A673 (cell line): ENCODE measurements at regions not wholly inside any gene's neighbourhood (a gene's known extent, or its start where the extent isn't known, plus 50 kb on each side); places are given as distances from the start of the nearest gene placed in this dataset.
"Not testable (repeated sequence)": the region's sequence is repeated elsewhere in the genome, so short reads cannot be mapped to it uniquely, and the experiment has no call there.

Experiments used
- BruUV-seq: library from RNA; stranded (reverse); fragments of 400-500 nt; replicated peaks from 2 replicates; lab custom pipeline; 2021; lab: Mats Ljungman, UMichigan
- CTCF ChIA-PET: fragments of 300-600 bp; sonication (Branson Sonifier 250); formaldehyde crosslinking; loops from one replicate; lab custom pipeline; 2022; ENCODE audit warnings: antibody characterized with exemption; lab: Charles Lee
- POLR2A ChIA-PET: fragments of 300-600 bp; sonication (Branson Sonifier 250); formaldehyde crosslinking; loops from one replicate; lab custom pipeline; 2022; ENCODE audit warnings: antibody characterized with exemption; ENCODE audit not compliant: low non-redundant PET; lab: Charles Lee
- DNase-seq: peaks from one replicate; pipeline ENCODE4 v3.0.0-alpha.2; 2015; ENCODE audit warnings: low spot score
- H3K27ac ChIP-seq: fragments of 200-600 bp; sonication (generic); 2 replicates; pipeline ENCODE4 v1.5.1; 2016; ENCODE audit warnings: mixed run types, low read depth, mild to moderate bottlenecking, mixed read lengths, antibody characterized with exemption, low read length; ENCODE audit not compliant: poor library complexity, severe bottlenecking
- H3K27me3 ChIP-seq: fragments of 200-600 bp; sonication (generic); replicated peaks from 2 replicates; pipeline ENCODE4 v1.6.1; 2017; ENCODE audit warnings: mixed run types, low read depth, mild to moderate bottlenecking, mixed read lengths, antibody characterized with exemption, low read length; ENCODE audit not compliant: insufficient read depth, poor library complexity
- H3K36me3 ChIP-seq: fragments of 200-600 bp; sonication (generic); 2 replicates; pipeline ENCODE4 v1.6.1; 2016; ENCODE audit warnings: mixed run types, mild to moderate bottlenecking, mixed read lengths, antibody characterized with exemption, low read length; ENCODE audit not compliant: insufficient read depth, poor library complexity, severe bottlenecking
- H3K4me1 ChIP-seq: fragments of 200-600 bp; sonication (generic); 2 replicates; pipeline ENCODE4 v1.6.1; 2017; ENCODE audit warnings: mixed run types, mild to moderate bottlenecking, mixed read lengths, antibody characterized with exemption, low read length; ENCODE audit not compliant: insufficient read depth, poor library complexity, severe bottlenecking
- H3K4me3 ChIP-seq: fragments of 200-600 bp; sonication (generic); 2 replicates; pipeline ENCODE4 v1.5.1; 2016; ENCODE audit warnings: low read depth, mixed run types, mild to moderate bottlenecking, mixed read lengths, low read length; ENCODE audit not compliant: poor library complexity, severe bottlenecking
- H3K9me3 ChIP-seq: fragments of 200-600 bp; sonication (generic); 2 replicates; pipeline ENCODE4 v1.6.1; 2016; ENCODE audit warnings: mixed run types, low read depth, mild to moderate bottlenecking, mixed read lengths, antibody characterized with exemption, low read length; ENCODE audit not compliant: poor library complexity, severe bottlenecking
- CTCF ChIP-seq: fragments of 300-800, 200-600 bp; sonication (generic); conservative IDR thresholded peaks from 2 replicates; pipeline ENCODE4 v1.5.1; 2017; ENCODE audit warnings: low read depth, mild to moderate bottlenecking, antibody characterized with exemption, low read length, moderate library complexity, mixed read lengths
- EZH2 ChIP-seq: fragments of 200-600 bp; sonication (generic); IDR thresholded peaks from 2 replicates; pipeline ENCODE4 v1.6.1; 2017; ENCODE audit warnings: borderline replicate concordance, low read depth, mild to moderate bottlenecking, mixed read lengths, antibody characterized with exemption, low read length; ENCODE audit not compliant: poor library complexity, severe bottlenecking
- intact Hi-C: fragments of 100-400 bp; cut with micrococcal nuclease; formaldehyde crosslinking; loops from one replicate; pipeline ENCODE4 v1.10.0; 2022; ENCODE audit not compliant: unreplicated experiment

- ChIA-PET POLR2A (no interaction called here), CTCF (no interaction called here)
- TF ChIP-seq CTCF (no peak), EZH2 (no peak)
- intact Hi-C loops, result no loop called here
- no peak for DNase-seq
- Histone ChIP-seq H3K4me1 (no peaks in the 10 kb centered on the region), H3K27ac (no peak overlapping the region), H3K4me3 (no peak overlapping the region), H3K27me3 (no peaks in the 10 kb centered on the region), H3K36me3 (no peaks in the 10 kb centered on the region), H3K9me3 (no peaks in the 10 kb centered on the region)
- no TSS peak for BruUV-seq
These were observed 56.9 kb upstream of the NEMP2 start for GRCh38 chr2:190591437-190591836.

DNA sequence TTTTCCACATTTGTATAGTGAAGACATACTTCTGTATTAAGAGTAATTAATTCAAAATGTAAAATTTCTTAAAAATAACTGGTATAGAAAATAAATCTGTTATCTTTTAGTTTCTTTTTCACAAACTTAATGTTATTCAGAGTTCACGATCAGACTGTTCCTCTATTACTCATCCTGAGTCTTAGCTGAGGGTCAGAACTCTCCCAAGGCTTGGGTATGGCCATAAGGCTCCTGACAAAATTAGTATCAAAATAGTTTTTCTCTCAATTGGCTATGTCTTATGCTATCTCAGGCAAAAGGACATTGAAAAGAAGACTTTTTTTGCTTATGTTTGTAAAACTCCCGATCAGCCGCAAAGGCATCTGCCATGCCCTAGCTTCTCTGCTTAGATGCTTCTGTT is 56.1 kb upstream of the NAB1 start:
- Histone ChIP-seq H3K27me3 (no peaks in the 10 kb centered on the region), H3K27ac (no peak overlapping the region), H3K4me1 (no peaks in the 10 kb centered on the region), H3K4me3 (no peak overlapping the region), H3K9me3 (no peaks in the 10 kb centered on the region), H3K36me3 (no peaks in the 10 kb centered on the region)
- no TSS peak for BruUV-seq
- ChIA-PET CTCF (no interaction called here), POLR2A (interaction anchor here (0.7 kb wide), 1 partner anchor 510 kb away, joined by 3 read pairs; no protein-coding TSS in a partner anchor)
- TF ChIP-seq EZH2 (no peak), CTCF (no peak)
- intact Hi-C loops, result no loop called here
- no peak for DNase-seq

GRCh38 chr2:190595879-190596278 is 53.0 kb upstream of the NAB1 start:
- not testable (repeated sequence) for DNase-seq

DNA sequence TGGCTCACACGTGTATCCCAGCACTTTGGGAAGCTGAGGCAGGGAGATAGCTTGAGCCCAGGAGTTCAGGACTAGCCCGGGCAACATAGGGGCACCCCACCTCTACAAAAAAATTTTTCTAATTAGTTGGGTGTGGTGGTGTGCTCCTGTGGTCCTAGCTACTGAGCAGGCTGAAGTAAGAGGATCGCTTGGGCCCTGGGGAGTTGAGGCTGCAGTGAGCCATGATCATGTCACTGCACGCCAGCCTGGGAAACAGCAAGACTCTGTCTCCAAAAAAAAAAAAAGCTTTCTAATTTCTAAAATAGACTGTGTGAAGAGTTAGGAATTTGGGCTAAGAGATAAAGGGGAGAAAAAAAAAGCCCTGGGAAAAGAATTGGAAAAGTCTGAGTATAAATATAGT is 51.9 kb upstream of the NAB1 start:
- TF ChIP-seq EZH2 (no peak), CTCF (no peak)
- CTCF ChIA-PET, result no interaction called here
- Histone ChIP-seq H3K27me3 (no peaks in the 10 kb centered on the region), H3K4me3 (no peak overlapping the region), H3K36me3 (no peaks in the 10 kb centered on the region), H3K9me3 (no peaks in the 10 kb centered on the region), H3K4me1 (no peaks in the 10 kb centered on the region), H3K27ac (no peak overlapping the region)
- BruUV-seq, result no TSS peak
- DNase-seq, result no peak
- intact Hi-C loops, result no loop called here
- POLR2A ChIA-PET, result no interaction called here

More at GRCh38 chr2:190595879-190596278, 53.0 kb upstream of the NAB1 start:
- intact Hi-C loops, BruUV-seq, POLR2A ChIA-PET, H3K9me3 ChIP-seq, H3K4me3 ChIP-seq, H3K4me1 ChIP-seq, H3K27me3 ChIP-seq, H3K36me3 ChIP-seq, H3K27ac ChIP-seq, CTCF ChIA-PET: not testable (repeated sequence)
